ENCODE measurements at regions not wholly inside any gene's neighbourhood (a gene's known extent, or its start where the extent isn't known, plus 50 kb on each side); places are given as distances from the start of the nearest gene placed in this dataset.

DNA sequence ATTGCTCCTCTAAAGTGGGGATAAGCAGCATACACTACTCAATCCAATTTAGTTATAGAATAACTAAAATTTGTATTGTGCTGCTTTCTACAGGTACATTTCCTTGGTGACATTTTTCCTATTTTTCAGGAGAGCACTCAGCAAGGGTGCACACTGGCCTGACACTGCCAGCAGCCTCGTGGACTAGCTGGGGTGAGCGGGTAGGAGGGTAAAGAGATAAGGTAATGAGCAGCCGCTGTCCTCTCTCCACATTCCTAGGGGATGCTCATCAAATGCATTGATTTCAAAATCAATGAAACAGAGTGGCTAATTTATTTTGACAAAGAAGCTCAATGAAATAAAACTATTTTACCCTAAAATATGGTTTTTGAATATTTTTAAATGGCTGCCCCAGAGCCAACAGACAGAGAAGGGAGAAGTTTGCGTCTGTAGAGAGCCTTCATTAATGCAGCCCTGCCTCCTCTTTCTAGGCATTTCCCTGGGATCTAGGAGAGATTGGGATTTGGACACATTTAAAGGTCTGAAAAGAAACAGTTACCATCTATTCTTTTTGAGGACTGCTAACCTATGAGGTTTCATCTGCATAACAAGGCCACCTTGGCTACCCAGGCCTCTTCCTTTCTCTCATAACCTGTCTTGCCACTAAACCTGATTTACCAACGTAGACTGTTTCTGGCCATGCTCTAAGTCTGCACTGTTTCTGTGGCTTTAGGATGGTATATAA lies 561.0 kb downstream of the IPMK start:
- H3K36me3 Mint-ChIP-seq (ENCODE audit: low read depth, unreplicated experiment): no peaks in the 10 kb centered on the region
- TF ChIP-seq, protein P1, sequence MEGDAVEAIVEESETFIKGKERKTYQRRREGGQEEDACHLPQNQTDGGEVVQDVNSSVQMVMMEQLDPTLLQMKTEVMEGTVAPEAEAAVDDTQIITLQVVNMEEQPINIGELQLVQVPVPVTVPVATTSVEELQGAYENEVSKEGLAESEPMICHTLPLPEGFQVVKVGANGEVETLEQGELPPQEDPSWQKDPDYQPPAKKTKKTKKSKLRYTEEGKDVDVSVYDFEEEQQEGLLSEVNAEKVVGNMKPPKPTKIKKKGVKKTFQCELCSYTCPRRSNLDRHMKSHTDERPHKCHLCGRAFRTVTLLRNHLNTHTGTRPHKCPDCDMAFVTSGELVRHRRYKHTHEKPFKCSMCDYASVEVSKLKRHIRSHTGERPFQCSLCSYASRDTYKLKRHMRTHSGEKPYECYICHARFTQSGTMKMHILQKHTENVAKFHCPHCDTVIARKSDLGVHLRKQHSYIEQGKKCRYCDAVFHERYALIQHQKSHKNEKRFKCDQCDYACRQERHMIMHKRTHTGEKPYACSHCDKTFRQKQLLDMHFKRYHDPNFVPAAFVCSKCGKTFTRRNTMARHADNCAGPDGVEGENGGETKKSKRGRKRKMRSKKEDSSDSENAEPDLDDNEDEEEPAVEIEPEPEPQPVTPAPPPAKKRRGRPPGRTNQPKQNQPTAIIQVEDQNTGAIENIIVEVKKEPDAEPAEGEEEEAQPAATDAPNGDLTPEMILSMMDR (IDR thresholded peaks at IDR 0.05; ENCODE audit: unreplicated experiment): no peak
- no peaks in the 10 kb centered on the region for H3K4me1 Mint-ChIP-seq (ENCODE audit: unreplicated experiment)
- DNase-seq (ENCODE audit: low spot score): no peak
- no peak overlapping the region for H3K4me3 Mint-ChIP-seq (ENCODE audit: unreplicated experiment)
- H3K9me3 Mint-ChIP-seq (ENCODE audit: unreplicated experiment): no peaks in the 10 kb centered on the region
- peaks cover 2% of the 10 kb centered on the region for H3K27me3 Mint-ChIP-seq (ENCODE audit: unreplicated experiment)
- no peak overlapping the region for H3K27ac Mint-ChIP-seq (ENCODE audit: unreplicated experiment)

DNA sequence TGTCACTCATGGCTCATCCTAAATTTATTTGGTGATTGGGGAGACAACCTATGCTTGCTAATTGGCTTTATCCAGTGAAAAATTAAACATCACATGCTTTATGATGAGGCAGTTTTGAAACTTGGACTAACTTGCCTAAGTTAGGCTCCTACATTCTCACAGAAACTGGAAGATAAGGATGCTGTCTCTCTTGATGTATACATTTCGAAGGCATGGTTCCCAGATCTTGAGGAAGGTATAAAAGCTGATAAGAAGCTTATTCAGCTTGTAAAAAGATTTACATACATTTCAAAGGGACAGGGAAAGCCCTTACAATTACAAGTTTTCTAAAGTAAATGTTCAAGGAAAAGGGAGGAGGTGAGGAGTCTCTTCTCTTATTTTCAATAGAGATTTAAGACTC lies 561.7 kb downstream of the IPMK start:
- TF ChIP-seq, protein P1 (IDR thresholded peaks at IDR 0.05; ENCODE audit: unreplicated experiment): no peak
- DNase-seq (ENCODE audit: low spot score): no peak
- peaks cover 2% of the 10 kb centered on the region for H3K27me3 Mint-ChIP-seq (ENCODE audit: unreplicated experiment)
- H3K9me3 Mint-ChIP-seq (ENCODE audit: unreplicated experiment): no peaks in the 10 kb centered on the region
- no peak overlapping the region for H3K27ac Mint-ChIP-seq (ENCODE audit: unreplicated experiment)
- no peaks in the 10 kb centered on the region for H3K36me3 Mint-ChIP-seq (ENCODE audit: low read depth, unreplicated experiment)
- H3K4me3 Mint-ChIP-seq (ENCODE audit: unreplicated experiment): no peak overlapping the region
- no peaks in the 10 kb centered on the region for H3K4me1 Mint-ChIP-seq (ENCODE audit: unreplicated experiment)

DNA sequence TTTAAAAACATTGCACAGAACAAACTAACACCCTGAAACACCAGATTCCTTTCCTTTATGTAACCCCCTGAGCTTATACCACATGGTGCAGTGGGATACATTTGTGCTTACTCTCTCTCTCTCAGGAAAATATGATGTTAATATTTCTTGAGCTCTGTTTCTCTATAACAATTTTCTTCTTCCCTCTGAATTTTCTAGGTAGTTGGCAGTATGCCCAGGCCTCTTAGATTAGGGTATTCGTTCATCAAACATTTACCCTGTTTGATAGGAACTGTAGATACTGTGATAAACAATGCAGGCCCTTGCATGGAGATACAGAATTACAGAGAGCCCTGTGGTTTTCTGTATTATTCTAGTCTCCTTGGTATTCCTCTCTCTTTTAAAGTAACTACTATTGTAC lies 567.8 kb downstream of the IPMK start:
- Mint-ChIP-seq H3K4me3 (ENCODE audit: unreplicated experiment) (no peak overlapping the region), H3K27ac (ENCODE audit: unreplicated experiment) (no peak overlapping the region), H3K27me3 (ENCODE audit: unreplicated experiment) (no peaks in the 10 kb centered on the region), H3K4me1 (ENCODE audit: unreplicated experiment) (no peaks in the 10 kb centered on the region), H3K9me3 (ENCODE audit: unreplicated experiment) (no peaks in the 10 kb centered on the region), H3K36me3 (ENCODE audit: low read depth, unreplicated experiment) (no peaks in the 10 kb centered on the region)
- no peak for DNase-seq (ENCODE audit: low spot score)
- TF ChIP-seq, protein P1 (IDR thresholded peaks at IDR 0.05; ENCODE audit: unreplicated experiment): no peak

DNA sequence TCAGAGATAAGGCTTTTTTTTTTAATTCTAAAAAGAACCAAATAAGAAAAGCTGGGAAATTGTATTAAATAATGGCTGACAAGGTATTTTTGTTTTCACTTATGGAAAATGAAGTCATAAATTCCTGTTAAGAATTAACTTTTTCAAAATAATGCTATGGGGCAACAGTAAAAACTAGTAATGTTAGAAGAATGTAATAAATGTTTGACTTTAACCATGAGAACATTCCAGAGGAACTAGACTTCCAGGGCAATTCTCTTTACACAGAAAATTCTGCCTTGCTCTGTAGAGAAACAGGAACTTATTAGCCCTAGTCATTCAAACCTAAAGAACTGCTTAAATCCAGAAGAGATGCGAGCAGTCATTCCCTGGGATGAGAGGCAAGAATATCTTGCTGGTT lies 571.1 kb downstream of the IPMK start:
- TF ChIP-seq, protein P1 (IDR thresholded peaks at IDR 0.05; ENCODE audit: unreplicated experiment): no peak
- no peak overlapping the region for H3K27ac Mint-ChIP-seq (ENCODE audit: unreplicated experiment)
- no peak for DNase-seq (ENCODE audit: low spot score)
- no peaks in the 10 kb centered on the region for H3K9me3 Mint-ChIP-seq (ENCODE audit: unreplicated experiment)
- no peaks in the 10 kb centered on the region for H3K36me3 Mint-ChIP-seq (ENCODE audit: low read depth, unreplicated experiment)
- no peaks in the 10 kb centered on the region for H3K27me3 Mint-ChIP-seq (ENCODE audit: unreplicated experiment)
- H3K4me1 Mint-ChIP-seq (ENCODE audit: unreplicated experiment): no peaks in the 10 kb centered on the region
- H3K4me3 Mint-ChIP-seq (ENCODE audit: unreplicated experiment): no peak overlapping the region

DNA sequence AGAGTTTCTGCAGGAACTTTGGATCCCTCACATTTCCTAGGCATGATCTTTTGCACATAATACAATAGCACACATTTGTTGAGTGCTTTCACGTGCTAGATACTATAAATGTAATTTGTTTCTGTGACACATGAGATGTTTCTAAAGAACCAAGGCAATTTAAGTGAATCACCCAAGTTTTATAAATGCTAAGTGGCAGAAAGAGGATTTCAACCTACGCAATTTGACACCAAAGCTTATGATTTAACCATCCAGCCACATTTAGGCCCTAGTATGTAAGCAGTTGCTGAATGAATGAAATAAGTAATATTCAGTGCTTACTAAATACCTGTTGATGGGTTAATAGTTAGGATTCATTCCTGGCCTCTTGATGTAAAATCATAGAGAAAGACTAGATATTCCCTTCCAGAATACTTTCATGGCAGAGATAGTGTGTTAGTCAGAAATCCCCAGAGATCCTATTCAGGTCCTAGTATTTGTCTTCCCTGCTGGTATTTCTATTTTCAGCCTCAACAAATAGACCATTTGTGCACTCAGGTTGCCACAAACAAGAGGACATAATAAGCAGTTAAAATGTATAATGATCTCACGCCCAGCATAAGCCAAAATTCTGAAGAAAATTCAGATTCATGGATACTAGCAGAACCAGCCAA lies 572.6 kb downstream of the IPMK start:
- Mint-ChIP-seq H3K27ac (ENCODE audit: unreplicated experiment) (no peak overlapping the region), H3K9me3 (ENCODE audit: unreplicated experiment) (no peaks in the 10 kb centered on the region), H3K27me3 (ENCODE audit: unreplicated experiment) (no peaks in the 10 kb centered on the region), H3K4me3 (ENCODE audit: unreplicated experiment) (no peak overlapping the region), H3K36me3 (ENCODE audit: low read depth, unreplicated experiment) (no peaks in the 10 kb centered on the region), H3K4me1 (ENCODE audit: unreplicated experiment) (no peaks in the 10 kb centered on the region)
- DNase-seq (ENCODE audit: low spot score): no peak
- TF ChIP-seq, protein P1 (IDR thresholded peaks at IDR 0.05; ENCODE audit: unreplicated experiment): no peak

Measured in endothelial cell (in vitro differentiated cells).